HL-60 (cell line): ENCODE measurements at regions not wholly inside any gene's neighbourhood (a gene's known extent, or its start where the extent isn't known, plus 50 kb on each side); places are given as distances from the start of the nearest gene placed in this dataset.

Source experiments
- POLR2AphosphoS5 ChIP-seq: IDR thresholded peaks from 2 replicates; pipeline ENCODE4 v1.6.1; 2012; ENCODE audit warnings: low read depth
- TF ChIP-seq, protein P1 (sequence below): IDR thresholded peaks from one replicate; pipeline ENCODE4 v1.5.1; 2011; ENCODE audit warnings: low read length, control low read depth, inconsistent platforms; ENCODE audit not compliant: insufficient read depth

DNA sequence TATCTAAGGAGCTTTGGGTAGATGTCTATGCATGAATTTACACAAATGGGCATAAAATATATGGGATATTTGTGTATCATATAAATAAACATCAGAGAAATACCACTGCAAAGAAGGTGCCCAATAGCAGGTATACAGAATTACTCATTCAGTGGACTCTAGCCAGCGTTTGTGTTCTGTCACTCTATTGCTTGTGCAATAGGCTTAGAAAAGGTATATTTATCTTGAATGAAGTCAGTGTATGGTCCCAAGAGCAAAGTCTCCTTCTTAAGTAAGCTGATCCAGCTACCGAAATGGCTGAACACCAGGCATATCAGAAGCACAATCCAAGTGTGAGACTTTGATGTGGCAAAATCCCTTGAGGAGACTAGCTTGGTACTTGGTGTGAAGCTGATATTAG, 1058.4 kb downstream of the SORCS1 start:
- TF ChIP-seq, protein P1, sequence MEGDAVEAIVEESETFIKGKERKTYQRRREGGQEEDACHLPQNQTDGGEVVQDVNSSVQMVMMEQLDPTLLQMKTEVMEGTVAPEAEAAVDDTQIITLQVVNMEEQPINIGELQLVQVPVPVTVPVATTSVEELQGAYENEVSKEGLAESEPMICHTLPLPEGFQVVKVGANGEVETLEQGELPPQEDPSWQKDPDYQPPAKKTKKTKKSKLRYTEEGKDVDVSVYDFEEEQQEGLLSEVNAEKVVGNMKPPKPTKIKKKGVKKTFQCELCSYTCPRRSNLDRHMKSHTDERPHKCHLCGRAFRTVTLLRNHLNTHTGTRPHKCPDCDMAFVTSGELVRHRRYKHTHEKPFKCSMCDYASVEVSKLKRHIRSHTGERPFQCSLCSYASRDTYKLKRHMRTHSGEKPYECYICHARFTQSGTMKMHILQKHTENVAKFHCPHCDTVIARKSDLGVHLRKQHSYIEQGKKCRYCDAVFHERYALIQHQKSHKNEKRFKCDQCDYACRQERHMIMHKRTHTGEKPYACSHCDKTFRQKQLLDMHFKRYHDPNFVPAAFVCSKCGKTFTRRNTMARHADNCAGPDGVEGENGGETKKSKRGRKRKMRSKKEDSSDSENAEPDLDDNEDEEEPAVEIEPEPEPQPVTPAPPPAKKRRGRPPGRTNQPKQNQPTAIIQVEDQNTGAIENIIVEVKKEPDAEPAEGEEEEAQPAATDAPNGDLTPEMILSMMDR = no peak
- TF ChIP-seq POLR2AphosphoS5 = no peak
